ENCODE measurements at regions not wholly inside any gene's neighbourhood (a gene's known extent, or its start where the extent isn't known, plus 50 kb on each side); places are given as distances from the start of the nearest gene placed in this dataset.

- Histone ChIP-seq H3K4me3 (ENCODE audit: low read depth, low read length) (no peak overlapping the region), H3K27me3 (ENCODE audit: control insufficient read depth, insufficient read depth, low read length) (no peaks in the 10 kb centered on the region), H3K36me3 (ENCODE audit: control insufficient read depth, insufficient read depth, low read length) (no peaks in the 10 kb centered on the region)
- peak; percentile 14 for TF ChIP-seq CTCF (IDR thresholded peaks at IDR 0.05; ENCODE audit: insufficient read depth, low read length, severe bottlenecking)
- FAIRE-seq (no peak), DNase-seq (ENCODE audit: low read depth) (peak; percentile 3)
These were observed 50.6 kb upstream of the PCDH20 start for GRCh38 chr13:61466280-61466679.
